SU-DHL-6 (cell line): ENCODE measurements at regions not wholly inside any gene's neighbourhood (a gene's known extent, or its start where the extent isn't known, plus 50 kb on each side); places are given as distances from the start of the nearest gene placed in this dataset.

Source experiments
- EZH2phosphoT487 ChIP-seq: fragments of 200-600 bp; sonication (generic), shearing (Covaris generic); conservative IDR thresholded peaks from 2 replicates; pipeline ENCODE4 v1.6.1; 2018; ENCODE audit warnings: mild to moderate bottlenecking, antibody characterized with exemption, low read length, moderate library complexity, mixed read lengths
- TF ChIP-seq, protein P1 (sequence below): fragments of 200-600 bp; sonication (generic); IDR thresholded peaks from one replicate; pipeline ENCODE4 v1.5.1; 2017; ENCODE audit warnings: antibody characterized with exemption, mild to moderate bottlenecking, low read length, moderate library complexity; ENCODE audit not compliant: insufficient read depth, poor library complexity, severe bottlenecking

DNA sequence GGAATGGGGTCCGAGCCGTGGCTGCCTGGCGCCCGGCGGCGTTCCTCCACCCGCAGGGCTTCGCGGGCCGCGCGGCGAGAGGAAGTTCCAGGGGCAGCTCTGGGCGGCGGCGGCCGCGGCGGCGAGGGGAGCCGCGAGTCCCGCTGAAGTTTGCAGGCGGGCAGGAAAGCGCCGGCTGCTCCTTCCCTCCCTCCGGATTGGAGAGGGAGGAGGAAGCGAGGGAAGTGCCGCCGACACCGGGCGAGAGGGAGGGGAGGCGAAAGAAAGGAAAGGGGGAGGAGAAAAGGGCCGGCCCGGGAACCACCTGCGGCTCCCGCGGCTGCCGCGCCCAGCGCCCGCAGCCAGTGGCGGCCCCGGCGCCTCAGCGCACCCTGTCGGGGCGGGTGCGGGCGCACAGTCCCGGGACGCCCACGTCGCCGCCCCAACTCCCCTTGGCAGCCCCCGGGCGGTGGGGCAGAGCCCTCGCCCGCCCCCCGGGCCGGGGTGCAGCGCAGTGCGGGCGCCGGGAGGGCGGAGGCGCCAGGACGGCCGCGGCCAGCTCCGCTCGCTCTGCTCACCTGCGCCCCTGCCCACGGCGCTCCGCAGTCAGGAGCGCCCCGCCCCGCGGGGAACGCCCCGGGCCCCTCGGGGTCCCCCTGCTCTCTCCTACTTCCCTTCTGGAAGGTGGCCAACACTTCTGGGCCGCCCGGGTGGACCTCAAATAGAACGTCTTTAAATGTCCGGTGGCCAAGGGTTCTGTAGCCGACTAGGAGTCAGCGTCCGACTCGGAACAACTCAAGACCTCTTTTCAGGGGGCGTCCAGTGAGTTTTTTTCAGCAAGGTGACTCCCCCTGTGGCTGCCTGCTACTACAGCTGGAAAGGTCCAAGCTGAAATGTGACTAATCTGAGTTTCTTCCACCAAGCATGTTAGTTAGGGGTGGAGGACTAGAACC is 80.3 kb upstream of the CCDC28A start:
- no peak for TF ChIP-seq EZH2phosphoT487
- TF ChIP-seq, protein P1, sequence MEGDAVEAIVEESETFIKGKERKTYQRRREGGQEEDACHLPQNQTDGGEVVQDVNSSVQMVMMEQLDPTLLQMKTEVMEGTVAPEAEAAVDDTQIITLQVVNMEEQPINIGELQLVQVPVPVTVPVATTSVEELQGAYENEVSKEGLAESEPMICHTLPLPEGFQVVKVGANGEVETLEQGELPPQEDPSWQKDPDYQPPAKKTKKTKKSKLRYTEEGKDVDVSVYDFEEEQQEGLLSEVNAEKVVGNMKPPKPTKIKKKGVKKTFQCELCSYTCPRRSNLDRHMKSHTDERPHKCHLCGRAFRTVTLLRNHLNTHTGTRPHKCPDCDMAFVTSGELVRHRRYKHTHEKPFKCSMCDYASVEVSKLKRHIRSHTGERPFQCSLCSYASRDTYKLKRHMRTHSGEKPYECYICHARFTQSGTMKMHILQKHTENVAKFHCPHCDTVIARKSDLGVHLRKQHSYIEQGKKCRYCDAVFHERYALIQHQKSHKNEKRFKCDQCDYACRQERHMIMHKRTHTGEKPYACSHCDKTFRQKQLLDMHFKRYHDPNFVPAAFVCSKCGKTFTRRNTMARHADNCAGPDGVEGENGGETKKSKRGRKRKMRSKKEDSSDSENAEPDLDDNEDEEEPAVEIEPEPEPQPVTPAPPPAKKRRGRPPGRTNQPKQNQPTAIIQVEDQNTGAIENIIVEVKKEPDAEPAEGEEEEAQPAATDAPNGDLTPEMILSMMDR = no peak
